Stimulated activated CD8-positive, alpha-beta memory T cell treated with anti-CD3 and anti-CD28 coated beads, Interleukin-15, amount 100 ng/mL, for 48 hours (primary cell): ENCODE measurements at regions not wholly inside any gene's neighbourhood (a gene's known extent, or its start where the extent isn't known, plus 50 kb on each side); places are given as distances from the start of the nearest gene placed in this dataset.

Source experiments
- DNase-seq, 2 donors: peaks; one replicate each; pipeline ENCODE4 v3.0.0-alpha.2; 2020; ENCODE audit warnings: low read depth in 2 of 2

DNA sequence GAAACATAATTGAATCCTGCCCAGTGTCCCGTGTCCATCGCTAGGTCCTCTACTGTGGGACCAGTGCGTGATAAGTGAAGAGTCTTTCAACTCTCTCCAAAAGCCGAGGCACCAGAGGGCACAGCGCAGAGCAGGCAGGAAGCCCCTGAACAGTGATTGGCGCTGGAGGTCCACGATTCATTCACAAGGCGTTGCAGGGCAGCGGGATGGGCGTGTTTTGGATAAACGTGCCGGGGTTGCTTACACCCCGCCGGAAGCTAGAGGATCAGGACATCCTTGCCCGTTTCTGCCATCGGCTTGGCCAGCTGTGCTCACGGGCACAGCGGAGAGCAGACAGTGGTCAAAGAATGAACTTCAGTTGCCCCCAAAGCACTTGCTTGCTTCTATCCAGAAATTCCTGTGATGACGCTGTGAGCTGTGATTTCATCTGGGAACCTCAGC, 86.0 kb upstream of the PFKP start:
- DNase-seq, result no peak

DNA sequence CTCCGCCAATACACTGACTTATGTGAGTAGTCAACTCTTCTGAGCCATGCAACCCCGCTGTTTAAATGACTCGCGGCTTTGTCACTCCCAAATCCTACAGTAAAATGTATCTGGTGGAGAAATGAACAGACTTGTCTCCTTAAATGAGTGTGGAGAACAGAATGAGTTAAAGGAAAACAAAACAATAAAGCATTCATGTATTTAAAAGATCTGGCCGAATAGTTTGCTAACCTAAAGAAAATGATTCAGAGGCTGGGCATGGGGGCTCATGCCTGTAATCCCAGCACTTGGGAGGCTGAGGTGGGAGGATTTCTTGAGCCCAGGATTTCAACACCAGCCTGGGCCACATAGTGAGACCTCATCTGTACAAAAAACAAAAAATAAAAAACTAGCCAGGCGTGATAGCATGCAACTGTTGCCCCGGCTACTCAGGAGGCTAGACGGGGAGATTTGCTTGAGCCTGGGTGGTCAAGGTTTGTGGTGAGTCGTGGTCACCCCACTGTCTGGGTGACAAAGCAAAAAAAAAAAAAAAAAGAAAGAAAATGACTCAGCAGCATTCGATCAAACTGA, 86.5 kb upstream of the PFKP start:
- no peak for DNase-seq

GRCh38 chr10:2980116-2980515, 87.2 kb upstream of the PFKP start:
- DNase-seq, result no peak

DNA sequence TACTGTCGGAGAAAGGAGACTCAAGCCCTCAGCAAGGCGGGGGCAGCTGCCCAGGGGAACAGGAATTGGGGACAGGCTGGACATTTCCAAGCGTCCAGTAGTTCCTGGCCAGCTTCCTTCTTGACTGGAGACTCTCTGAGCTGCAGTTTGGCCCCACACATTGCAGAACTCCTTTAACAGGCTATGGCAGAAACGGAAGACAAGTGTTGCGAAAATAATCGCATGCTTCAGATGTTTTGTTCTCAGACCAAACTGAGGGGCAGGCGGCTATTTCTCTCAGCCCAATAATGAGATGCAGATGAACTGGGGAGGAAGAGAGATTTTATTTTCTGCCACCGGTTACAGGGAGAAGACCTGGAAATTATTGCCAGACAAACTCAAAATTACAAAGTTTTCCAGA, 88.0 kb upstream of the PFKP start:
- no peak for DNase-seq

DNA sequence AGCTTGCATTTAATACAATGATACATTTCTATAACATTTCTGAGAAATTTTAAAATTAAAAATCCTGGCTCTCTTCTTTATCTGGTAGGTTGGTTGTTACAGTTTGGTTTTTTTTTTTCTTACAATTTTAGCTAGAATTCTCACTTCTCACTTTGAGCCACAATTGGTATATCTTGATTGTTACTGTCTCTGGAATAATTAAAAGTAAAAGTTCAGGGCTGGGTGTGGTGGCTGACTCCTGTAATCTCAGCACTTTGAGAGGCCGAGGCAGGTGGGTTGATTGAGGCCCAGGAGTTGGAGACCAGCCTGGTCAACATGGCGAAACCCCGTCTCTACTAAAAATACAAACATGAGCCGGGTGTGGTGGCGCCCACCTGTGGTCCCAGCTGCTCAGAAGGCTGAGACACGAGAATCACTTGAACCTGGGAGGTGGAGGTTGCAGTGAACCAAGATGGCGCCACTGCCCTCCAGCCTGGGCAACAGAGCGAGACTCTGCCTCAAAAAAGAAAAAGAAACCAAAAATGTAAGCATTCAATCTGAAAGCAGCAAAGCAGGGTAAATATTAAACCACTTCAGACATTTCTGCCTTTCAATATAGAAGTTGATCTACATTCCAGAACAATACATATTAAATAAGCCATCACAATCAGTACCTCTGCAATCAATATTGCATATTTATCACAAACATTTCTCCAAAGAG, 88.6 kb upstream of the PFKP start:
- DNase-seq, result no peak

- no peak for DNase-seq
These were observed 89.2 kb upstream of the PFKP start for GRCh38 chr10:2978111-2978510.

GRCh38 chr10:2974503-2975207, 92.7 kb upstream of the PFKP start:
- no peak for DNase-seq

DNA sequence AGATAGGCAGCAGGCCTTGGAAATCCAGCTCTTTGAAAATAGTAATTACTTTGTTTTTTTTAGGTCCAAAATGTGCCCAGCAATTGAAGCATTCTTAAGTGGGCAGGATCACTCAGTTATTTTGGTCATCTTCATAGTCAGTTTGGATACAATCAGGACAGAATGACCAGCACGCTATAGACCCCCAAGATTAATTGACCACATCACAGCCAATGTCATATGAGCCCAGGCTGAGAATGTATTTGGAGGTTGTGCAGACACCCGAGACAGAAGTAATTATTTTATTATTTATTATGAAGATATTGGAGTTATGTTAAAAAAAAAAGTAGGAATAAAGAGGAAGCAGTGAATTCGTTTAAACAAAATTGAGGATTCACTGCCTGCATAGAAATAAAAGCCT, 93.3 kb upstream of the PFKP start:
- no peak for DNase-seq

DNA sequence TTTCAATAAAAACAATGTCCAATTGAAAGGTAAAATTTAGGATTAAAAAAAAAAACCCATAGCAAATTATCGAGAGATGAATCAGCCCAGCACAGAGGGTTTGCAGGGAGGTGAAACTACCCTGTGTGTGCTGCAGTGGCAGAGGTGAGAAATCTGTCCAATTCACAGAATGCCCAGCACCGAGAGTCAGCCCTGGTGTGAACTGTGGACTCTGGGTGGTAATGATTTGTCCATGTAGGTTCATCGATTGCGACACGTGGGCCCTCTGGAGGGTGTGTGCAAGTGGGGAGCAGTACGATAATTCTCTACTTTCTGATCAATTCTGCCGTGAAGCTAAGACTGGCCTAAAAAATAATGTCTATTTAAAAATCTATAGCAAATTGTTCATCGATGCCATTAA, 94.5 kb upstream of the PFKP start:
- DNase-seq, result no peak

DNA sequence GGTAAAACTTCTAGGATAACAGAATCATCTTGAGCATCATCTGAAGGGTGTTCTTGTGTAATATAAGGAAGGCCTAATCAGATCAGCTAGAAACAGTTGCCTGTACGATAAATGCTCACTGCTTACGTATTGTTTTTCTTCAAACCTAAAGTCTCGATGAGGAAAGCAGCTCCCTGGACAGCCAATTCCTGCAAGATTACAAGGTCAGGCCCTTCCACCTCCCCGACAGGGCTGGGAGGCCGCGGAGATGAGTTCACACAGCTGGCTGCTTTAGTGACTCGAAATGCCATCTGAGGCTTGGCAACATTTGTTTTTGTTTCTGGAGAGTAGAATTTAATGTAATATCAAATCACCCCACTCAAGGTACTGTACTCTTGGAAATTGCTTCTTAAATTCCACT, 95.1 kb upstream of the PFKP start:
- DNase-seq, result no peak

GRCh38 chr10:2970190-2970823, 97.0 kb upstream of the PFKP start:
- no peak for DNase-seq

DNA sequence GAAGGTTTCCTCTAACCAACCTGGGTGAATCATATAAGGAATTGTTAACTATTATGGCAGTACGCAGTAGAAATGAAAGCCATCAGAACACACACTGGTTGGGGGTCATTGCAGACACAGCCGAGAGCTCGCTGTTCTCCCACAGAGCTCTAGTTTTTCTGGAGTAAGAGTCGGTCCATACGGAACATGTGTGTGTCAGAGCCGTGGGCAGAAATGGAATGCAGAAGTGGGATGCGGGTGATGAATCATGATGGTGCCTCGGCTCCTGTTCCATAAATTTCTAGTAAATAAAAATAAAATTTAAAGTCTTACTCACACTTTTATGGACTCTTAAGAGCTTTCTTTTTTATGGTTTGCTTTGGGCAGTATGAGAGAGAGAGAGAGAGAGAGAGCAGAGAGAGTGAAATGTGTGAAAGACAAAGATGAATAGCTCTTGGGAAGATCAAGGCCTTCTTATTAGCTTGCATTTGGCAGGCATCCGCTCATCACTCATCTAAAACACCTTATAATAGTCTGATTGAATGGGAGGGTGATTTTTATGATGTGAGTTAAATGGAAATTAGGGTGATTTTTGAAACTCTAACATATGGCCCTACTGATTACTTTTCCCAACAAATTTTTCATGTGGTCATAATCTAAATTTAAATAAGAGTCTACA, 98.8 kb upstream of the PFKP start:
- DNase-seq, result no peak

DNA sequence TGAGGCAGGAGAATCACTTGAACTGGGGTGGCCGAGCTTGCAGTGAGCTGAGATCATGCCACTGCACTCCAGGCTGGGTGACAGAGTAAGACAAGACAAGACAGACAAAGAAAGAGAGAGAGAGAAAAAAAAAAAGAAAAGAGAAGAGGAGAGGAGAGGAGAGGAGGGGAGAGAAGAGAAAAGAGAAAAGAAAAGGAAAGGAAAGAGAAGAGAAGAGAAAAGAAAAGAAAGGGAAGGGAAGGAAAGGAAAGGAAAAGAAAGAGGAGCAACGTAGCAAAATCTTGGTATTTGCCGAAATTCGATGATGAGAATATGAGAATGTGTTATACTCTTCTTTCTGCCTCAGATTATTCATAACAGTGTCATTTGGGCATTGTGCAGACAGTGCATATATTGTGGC, 101.2 kb upstream of the PFKP start:
- DNase-seq, result no peak

- no peak for DNase-seq
These were observed 102.6 kb upstream of the PFKP start for GRCh38 chr10:2964632-2965296.

- DNase-seq, result no peak
These were observed 103.3 kb upstream of the PFKP start for GRCh38 chr10:2963889-2964631.

- DNase-seq, result no peak
These were observed 105.2 kb upstream of the PFKP start for GRCh38 chr10:2962194-2962593.

- DNase-seq, result no peak
These were observed 108.7 kb upstream of the PFKP start for GRCh38 chr10:2958659-2959058.

GRCh38 chr10:2957785-2958184, 109.6 kb upstream of the PFKP start:
- DNase-seq, result no peak

- DNase-seq, result no peak
These were observed 112.3 kb upstream of the PFKP start for GRCh38 chr10:2955064-2955463.

DNA sequence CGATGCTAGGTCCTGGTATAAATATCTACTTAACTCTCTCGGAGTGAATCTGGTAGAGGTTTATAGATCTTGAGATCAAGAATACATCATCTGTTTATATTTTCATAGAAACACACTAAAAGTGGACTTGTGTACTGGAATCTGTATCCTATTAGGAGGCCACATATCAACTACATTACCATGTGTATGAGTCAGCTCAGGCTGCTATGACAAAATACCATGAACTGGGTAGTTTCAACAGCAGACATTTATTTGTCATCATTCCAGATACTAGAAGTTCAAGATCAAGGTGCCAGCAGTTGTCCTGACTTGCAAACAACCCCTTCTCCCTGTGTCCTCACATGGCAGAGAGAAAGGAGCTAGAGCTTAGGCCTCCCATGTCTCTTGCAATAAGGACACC, 113.9 kb upstream of the PFKP start:
- no peak for DNase-seq

DNA sequence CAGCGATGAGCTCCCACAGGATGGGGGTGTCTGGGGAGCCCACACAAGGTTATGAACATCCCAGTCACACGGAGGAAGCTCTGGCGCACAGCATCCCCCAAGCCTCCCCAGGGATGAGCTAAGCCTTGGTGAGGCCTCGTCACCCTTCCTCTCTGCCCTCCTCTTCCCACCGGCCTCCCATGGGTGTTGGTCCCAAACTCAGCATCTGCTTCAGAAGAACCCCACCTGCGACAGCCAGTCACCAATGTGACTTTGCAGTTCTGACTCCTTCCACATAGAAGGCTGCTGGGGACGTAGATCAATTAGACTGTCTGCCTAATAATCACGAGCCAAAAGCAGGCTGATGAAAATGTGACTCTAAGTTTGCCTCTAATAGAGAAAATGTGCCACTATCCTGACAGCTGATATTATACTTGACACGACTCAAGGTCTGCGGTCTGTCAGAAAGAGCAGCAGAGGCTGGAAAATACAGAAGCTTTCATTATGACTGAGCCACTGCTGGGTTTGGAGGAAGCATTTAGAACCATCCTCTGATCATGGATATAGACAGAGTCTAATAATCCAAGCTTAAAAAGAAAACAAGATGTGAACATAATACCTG, 116.0 kb upstream of the PFKP start:
- DNase-seq, result no peak
